ENCODE measurements at regions not wholly inside any gene's neighbourhood (a gene's known extent, or its start where the extent isn't known, plus 50 kb on each side); places are given as distances from the start of the nearest gene placed in this dataset.

DNA sequence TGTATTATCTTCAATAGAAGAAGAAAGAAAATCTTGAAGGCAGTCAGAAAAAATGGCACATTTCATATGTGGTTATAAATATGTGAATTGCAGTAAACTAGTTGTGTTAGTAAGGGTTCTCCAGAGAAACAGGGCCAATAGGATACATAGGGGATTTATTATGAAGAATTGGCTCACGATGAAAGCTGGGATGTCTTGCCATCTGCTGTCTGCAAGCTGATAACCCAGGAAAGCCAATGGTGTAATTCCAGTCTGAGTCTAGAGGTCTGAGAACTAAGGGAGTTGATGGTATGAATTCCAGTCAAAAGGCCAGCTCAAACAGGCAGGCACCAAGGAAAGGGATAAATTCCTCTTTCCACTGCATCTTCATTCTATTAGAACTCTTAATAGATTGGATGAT is 362.4 kb downstream of the KCNJ3 start (continued):
- TF ChIP-seq CHD7 (IDR thresholded peaks at IDR 0.05; ENCODE audit: insufficient replicate concordance, low read length) (no peak), PHF8 (conservative IDR thresholded peaks at IDR 0.05; ENCODE audit: low read depth, low read length) (no peak), SAP30 (IDR thresholded peaks at IDR 0.05; ENCODE audit: insufficient read depth, insufficient replicate concordance, low read length) (no peak), GTF2F1 (IDR thresholded peaks at IDR 0.05; ENCODE audit: borderline replicate concordance, low read depth, low read length) (no peak)

Measured in H1 (cell line).